ENCODE measurements at regions not wholly inside any gene's neighbourhood (a gene's known extent, or its start where the extent isn't known, plus 50 kb on each side); places are given as distances from the start of the nearest gene placed in this dataset.
"Not testable (repeated sequence)": the region's sequence is repeated elsewhere in the genome, so short reads cannot be mapped to it uniquely, and the experiment has no call there.

DNA sequence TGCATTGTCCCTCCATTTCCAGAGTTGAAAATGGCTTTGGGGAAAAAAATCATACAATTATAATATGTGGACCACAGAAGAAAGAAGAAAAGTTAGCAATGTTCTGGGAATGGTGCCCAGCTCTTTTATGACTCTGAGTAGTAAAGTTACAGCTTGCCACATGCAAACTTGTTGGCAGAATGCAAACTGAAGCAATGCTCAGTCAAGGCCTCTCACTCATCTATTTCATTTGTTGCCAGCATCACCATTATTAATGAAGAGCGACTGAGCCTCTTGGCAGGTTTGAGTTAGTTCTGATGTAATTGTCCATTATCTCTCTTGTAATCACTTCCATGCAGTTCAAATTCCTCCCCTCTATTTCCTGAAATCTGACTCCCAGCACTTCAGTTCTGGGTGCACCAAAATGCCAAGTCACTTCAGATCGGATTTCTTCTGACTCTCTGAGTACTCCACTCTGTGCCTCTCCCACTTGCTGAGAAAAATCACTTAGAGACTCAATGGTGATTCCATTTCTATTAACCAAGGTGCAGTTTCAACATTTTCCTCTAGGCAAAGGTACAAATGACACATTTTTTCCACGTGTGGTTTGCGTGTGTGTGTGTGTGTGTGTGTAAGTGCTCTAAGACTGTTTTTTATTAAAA, 154.4 kb upstream of the STMND1 start:
- no peak for DNase-seq

DNA sequence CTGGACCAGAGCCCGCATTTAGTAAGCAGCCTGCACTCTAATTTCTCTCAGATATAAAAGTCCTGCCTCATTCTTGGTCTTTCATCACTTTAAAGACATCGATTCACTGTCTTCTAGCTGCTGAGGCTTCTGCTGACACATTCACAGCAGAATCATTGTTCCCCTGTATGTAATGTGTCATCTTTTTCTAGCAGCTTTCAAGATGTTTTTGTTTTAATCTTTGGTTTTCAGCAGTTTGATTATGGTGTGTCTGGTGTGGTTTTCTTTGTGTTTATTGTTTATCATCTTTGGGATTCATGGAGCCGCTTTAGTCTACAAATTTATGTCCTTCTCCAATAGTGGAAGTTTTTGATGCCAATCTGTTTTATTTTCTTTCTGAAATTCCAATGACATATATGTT, 157.3 kb upstream of the STMND1 start:
- DNase-seq = no peak

DNA sequence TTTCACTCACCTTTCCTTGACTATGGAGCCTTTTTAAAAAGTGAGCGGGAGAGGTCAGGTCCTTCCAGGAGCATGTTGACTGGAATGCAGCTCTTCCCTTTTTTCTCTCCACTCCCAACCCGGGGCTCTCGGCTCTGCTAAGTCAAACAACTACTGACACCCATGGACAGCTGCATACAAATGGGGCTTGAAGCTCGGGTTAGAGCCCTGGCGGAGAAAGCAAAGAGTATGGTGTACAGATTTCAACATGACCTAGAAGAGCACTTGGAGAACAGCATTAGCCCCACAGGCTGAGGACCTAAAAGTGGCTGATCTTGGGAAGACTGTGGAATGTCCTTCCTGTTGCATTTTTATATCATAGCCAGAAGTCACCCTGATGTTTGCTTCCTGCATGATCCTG, 162.0 kb upstream of the STMND1 start:
- DNase-seq = no peak

DNA sequence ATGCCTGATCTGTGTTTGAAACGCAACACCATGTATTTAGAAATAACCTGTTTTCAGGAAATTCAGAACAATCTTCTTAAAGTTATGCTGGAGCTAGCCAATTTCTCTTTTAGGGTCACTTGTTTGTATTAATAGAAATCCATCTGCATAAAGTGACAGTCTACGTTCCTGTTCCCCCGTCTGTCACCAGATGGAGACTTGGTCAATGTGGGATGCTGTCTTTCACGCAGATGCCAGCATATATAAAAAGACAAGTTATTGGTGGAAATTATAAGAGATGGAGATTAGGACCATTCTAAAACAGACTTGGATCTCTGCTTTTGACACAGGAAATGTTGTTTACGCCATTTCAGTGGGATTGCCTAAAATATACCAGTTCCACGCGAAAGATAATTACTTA, 162.5 kb upstream of the STMND1 start:
- no peak for DNase-seq

DNA sequence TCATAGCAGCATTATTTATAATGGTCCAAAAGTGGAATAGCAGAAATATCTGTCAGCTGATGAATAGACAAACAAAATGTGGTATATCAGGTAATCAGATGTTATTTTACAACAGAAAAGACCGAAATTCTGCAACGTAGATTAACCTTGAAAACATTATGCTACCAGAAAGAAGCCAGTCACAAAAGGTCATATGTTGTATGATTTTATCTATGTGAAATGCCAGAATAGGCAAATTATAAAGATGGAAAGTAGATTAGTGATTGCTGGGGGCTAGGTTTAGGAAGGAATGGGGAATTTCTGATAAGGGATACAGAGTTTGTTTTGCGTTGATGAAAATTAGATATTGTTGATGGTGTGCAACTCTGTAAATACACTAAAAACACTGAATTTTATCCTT, 165.0 kb upstream of the STMND1 start:
- no peak for DNase-seq

DNA sequence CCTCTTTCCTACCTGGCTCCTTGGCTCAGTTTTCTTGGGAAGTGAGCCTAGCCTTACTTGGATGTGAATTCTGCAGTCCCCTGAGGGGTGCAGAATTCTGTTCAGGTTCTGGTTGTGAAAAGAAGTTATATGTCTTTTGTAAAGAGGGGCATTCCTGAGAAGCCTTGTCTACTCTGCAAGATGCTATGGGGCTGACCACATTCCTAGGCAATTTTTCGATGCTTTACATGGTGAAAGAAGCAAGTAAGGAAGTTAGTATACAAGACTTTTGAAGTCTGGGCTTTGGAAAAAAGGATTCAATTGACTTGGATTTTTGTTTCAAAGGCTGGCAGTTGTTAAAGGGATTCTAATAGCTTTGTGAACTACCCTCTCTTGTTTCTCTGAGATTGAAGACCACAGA, 167.9 kb upstream of the STMND1 start:
- DNase-seq = no peak

DNA sequence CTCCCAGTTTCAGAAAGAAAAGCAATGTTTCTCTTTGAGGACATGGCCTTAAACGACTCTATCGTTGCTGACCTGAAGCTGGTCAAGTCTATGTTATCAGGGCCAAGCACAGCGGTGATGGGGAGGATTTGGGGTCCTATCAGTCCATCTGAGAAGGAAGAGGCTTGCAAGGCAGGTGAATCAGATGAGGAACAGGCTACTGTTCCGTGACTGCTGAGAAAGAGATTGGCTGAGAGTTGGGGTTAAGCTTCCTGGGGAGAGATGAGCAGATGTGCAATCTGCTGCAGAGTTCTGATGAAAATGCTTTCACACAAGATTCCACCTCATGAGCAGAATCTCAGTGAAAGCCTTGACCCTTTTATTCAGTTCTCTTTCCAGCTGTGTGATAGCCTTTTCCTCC, 168.3 kb upstream of the STMND1 start:
- DNase-seq = no peak

DNA sequence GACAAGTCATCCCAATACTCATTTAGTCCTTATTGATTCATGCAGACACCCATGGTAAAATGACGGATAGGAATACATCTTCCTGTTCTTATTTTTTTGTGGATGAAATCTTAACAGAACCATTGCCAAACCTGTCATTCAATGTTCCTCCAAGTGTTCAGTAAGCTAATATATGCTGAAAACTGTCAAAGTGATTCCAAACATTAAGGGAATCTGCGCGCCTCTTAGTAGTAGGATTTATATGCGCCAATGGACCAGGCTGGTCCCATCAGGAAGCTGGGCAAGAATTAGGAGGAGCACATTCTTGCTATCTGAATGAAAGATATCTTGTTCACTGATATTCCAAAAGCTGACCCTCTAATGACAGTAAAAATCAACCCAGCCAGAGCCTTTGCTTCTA, 168.9 kb upstream of the STMND1 start:
- DNase-seq = no peak

DNA sequence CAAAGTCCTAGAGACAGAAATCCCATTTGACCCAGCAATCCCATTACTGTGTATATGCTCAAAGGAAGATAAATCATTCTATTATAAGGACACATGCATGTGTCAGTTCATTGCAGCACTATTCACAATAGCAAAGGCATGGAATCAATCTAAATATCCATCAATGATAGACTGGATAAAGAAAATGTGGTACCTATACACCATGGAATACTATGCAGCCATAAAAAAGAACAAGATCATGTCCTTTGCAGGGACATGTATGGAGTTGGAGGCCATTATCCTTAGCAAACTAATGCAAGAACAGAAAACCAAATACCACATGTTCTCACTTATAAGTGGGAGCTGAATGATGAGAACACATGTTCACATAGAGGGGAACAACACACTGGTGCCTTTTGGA, 169.8 kb upstream of the ATXN1 start:
- DNase-seq = not testable (repeated sequence)

DNA sequence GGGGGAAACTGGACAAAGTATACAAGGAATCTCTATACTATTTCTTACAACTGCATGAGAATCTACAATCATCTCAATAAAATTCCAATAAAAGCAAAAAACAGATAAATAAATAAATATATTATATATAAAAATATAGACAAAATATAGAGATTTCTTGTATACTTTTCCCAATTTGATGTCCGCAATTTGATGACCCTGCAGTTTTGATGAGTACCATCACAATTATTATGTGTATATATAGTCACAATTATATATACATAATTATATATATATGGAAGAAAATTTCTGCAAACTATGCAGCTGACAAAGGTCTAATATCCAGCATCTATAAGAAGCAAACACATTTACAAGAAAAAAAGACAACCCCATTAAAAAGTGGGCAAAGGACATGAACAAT, 169.2 kb upstream of the ATXN1 start:
- DNase-seq = no peak

DNA sequence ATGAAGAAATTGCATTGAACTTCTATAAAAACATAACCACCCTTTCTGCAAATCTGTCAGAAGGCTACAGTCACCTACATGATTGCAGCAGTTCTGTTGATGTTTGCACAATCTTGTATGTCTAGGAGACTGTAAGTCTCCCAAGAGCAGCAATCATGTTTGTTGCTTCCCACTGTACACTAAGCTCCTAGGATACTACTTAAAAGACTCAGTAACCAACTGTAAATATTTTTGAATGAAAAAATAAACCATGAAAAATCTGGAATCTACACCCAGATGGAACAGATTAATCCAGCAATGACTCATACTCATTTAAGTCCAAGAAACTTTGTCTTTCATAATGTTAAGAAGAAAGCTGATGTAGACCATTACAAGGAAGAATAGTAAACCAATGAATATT, 168.5 kb upstream of the ATXN1 start:
- DNase-seq = peak; percentile 22 to 37 (median 29)

DNA sequence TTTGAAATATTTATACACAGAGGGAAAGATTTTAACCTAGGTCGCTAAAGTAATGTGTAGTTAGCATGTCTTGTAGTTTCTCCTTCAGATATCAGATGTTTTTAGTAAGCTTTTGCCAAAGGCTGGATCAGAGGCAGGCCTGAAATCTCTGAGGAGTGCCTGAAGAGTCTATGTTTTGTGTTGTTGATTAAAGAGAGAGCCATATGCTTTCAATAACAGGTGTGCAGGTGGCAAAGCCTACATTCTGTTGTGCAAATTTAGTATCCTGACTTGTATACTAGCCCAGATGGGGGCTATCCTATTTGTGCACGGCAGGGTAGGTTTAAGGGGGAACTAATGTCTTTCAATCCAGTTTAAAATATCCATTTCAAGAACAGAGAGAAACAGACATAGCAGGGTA, 167.1 kb upstream of the ATXN1 start:
- DNase-seq = no peak

DNA sequence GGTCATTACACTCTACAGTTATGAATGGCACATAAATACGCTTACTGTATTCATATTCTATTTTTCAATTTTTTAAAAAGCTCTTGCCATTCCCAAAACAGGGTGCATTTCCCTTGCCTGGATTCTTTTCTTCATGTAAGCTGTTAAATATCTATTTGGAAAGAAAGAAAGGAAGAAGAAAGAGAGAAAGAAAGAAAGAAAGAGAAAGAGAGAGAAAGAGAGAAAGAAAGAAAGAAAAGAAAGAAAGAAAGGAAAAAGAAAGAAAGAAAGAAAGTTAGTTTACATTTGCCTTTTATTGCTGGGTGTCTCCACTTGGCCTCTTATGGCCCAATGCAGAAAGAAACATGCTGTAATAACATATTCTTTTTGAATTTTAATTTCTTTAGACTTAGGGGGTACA, 165.9 kb upstream of the ATXN1 start:
- no peak for DNase-seq

DNA sequence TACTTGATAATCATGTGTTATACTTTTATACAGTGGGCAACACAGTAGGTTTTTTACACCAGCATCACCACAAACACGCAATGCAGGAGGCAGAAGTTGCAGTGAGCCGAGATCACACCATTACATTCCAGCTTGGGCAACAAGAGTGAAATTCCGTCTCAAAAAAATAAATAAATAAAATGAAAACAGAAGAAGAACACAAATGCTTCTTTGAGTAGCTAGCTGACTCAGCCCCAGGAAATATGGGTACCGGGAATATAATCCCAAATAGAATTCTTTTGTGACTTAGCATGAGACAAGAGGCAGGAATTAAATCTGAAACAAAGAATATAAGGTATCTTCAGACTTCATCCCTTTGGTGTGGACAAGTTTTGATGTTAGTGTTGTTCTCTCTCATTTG, 164.2 kb upstream of the ATXN1 start:
- DNase-seq = no peak

DNA sequence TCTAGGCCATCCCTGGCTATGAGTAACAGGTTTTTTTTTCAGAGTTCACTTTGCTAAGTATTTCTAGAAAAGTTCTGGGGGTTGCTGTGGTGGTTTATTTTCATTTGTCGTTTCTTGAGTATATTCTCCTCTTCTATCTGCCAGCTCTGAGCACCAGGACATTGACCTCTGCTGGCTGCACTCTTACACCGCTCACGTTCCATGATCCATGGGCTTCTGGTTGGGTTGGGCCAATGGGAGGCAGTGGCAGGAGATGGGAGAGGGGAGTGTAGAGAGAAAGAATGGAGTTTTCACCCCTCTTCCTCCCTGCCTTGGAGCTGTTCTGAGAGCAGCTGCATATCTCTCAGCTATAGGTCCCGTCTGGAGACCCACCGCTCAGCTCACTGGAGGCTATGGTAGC, 161.0 kb upstream of the ATXN1 start:
- no peak for DNase-seq

DNA sequence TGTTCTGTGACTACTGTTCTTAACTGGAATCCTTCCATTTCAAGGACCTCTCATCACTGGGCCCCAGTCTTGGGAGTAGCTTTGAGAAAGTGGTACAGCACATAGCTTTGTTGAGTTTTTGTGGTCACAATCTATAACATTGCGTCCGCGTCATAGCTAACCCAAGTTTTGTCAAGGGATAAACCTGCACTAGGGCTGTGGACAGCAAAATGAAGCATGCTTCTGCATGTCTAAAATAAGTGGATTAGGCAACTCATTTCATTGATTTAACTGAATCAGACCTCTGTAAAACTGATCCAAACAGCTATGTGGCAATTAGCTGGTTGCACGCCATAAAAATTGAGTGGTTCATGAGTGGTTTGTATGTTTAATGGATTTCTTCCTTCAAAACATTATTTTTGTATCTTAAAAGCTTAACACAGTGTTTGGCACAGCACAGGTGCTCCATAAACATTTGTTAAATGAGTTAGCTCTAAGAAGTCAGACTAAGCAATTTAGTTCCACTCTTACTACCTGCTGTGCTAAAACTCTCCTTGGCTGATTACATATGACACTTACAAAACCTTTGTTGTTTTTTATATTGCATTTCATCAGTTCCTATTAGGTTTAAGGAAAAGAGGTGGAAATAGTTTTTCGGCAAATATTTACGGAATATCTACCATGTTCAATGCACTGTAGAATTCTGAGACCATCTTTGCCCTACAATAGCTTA, 160.3 kb upstream of the ATXN1 start:
- DNase-seq = no peak

DNA sequence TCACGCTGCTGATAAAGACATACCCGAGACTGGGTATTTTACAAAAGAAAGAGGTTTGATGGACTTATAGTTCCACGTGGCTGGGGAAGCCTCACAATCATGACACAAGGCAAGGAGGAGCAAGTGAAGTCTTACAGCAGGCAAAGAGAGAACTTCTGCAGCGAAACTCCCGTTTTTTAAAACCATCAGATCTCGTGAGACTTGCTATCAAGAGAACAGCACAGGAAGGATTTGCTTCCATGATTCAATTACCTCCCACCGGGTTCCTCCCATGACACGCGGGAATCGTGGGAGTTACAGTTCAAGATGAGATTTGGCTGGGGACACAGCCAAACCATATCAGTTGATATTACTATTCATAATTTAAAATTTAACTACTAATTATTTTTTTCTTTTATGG, 157.3 kb upstream of the ATXN1 start:
- no peak for DNase-seq

DNA sequence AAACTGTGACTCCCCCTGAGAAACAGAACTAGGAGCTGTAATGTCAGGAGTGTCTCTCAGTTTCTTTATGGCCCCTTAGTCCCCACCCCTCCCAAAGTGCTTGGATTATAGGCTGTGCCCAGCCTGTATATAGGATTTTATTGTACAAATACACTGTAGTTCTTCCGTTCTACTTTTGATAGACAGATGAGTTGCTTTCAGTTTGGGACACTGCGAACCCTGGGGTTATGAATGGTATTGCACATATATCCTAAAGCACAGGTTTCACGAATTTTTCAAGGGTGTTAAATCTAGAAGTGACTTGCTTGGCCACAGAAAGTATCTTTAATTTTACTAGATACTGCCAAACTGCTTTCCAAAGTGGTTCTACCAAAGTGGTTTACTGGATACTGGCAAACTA, 152.9 kb upstream of the ATXN1 start:
- no peak for DNase-seq

DNA sequence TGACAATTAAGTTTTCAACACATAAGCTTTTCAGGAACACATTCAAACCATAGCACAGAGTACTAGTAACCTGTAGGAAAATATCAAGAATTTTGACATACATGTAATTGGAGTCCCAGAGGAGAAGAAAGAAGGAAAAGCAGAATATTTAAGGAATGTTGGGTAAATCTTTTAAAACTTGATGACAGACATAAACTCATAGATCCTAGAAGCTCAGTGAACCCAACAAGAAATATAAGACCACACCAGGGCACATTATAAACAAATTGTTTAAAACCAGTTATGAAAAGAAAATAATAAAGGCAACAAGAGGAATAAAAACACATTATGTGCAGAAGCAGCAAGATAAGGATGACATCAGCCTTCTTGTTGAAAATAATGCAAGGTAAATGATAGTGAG, 151.5 kb upstream of the ATXN1 start:
- DNase-seq = no peak

DNA sequence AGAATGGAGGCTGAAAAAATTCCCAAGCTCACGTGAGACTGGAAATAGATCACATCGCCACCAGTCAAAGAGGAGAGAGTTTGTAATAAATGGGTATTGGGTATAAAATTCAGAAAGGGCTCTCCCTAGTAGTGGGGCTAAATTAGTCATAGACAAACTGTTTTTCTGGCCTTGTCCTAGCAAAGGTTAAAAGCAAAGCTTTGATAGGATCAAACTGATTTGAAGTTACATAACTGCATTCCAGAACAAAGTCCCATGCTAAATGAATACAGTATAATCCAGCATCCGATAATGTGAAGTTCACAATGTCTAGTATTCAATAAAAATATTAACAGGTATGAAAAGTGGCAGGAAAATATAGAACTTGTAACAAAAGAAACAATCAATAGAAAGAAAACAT, 149.8 kb upstream of the ATXN1 start:
- DNase-seq = no peak

DNA sequence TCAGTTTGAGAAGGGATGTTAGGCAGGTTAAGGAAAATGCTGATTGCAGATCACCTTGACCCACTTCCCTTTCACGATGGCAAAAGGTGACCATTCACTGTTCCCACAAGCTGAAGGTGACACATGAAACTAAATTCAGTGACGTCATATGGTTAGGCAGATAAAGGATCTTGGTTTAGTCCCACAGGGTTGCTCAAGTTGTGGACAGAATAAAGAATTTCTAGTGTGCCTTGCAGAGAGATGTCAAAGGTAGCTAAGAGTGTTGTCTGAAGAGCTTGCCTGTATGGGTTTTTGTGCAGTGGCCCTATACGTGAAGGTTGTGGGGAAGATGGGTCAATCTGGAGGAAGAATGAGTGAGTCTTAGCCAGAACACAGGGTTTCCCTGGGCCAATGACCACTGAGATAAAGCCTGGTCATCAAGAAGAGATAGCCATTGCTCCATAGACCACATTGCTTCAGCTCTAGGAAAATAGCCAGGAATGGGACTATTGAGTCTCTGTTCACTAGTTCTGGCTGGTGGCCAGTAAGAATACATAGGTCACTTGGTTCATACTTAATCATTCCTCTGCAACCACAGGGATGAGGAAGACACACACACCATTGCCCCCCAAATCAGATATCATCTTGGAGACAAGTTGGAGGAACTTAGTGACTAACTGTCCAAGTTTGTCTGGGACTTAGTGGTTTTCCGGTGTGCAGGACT, 148.5 kb upstream of the ATXN1 start:
- no peak for DNase-seq

DNA sequence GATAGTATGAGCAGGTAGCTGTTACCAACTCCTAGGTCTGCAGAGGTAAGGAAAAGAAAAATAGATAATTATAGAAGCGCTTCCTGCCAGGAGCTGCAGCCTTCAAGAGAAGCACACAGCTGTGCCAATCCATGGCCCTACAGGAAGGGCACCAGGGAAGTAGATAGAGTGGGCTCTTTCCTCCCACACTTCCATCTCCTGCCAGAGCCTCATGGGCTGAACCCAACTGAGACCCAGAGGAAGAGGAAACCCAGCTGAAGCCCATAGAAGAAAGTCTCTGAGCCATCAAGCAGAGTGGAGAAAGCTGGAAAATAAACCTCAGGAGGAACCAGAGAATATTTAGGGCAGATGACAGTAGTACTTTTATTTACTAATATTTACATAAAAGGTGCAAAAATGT, 146.7 kb upstream of the ATXN1 start:
- DNase-seq = peak in 1 of 3 donors; percentile 31

DNA sequence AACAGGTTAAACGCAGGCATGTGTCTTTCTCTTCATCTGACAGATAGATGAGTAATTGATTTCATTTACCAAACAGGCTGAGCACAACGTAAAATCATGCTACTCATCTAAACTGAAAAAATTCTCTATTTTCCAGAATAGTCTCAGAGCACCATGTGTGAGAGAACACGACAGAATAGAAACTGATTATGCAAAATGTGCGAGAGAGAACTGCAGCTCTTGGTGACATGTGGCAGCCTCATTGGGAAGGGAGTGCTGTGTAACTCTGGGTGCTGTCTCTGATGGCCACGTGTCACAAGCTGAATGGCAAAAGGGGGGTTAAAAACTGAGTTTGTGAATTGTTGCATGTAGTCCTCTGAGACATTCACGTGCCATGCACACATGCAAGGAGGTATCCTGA, 143.7 kb upstream of the ATXN1 start:
- DNase-seq = peak in 1 of 3 donors; percentile 22

DNA sequence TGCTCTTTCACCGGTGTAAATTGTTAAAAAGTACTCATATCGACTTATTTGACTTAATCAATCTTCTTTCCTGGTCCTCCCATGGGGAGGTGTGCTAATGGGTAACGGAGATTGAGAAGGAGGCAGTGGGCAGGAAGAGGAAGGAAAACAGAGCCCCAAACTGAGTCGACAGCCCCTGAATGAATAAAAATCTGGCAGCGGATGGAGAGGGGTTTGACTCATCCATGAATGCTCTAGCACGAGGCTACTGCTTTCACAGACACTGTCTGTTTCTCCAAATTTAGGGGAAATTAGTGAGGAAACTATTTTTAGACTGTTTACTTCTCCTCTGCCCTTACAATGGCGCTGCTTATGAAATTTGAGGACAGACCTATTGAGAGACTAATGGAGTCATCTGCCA, 142.2 kb upstream of the ATXN1 start:
- DNase-seq = peak; percentile 86 to 94 (median 93)

DNA sequence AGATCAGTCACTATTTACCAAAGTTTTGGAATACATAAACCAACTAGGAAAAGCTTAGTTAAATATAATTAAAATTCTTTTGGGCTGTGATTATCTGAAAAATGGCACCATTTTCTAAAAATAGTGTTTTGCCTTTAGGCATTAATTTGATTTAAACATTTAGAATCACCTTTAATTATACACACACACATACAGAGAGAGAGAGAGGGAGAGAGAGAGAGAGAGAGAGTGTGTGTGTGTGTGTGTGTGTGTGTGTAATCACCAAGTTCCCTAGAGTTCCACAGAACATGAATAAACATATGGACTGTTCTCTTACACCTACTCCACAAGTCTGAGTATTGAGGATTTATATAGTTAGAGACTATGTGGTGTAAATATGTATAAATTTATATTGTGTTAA, 141.2 kb upstream of the ATXN1 start:
- no peak for DNase-seq
